Cardiac muscle cell (in vitro differentiated cells and primary cell): ENCODE measurements at regions not wholly inside any gene's neighbourhood (a gene's known extent, or its start where the extent isn't known, plus 50 kb on each side); places are given as distances from the start of the nearest gene placed in this dataset.
A peak's percentile ranks its signal among the peaks of the same experiment; 100 is the strongest.

Source experiments
- DNase-seq, 2 donors: peaks; one replicate each; pipeline versions ENCODE4 v3.0.0 to v3.0.0-alpha.2; 2010 to 2017; ENCODE audit warnings: low read depth in 1 of 2, low spot score in 1 of 2
- H3K27ac ChIP-seq: fragments of 200-600 bp; sonication (generic); 2 replicates; pipeline ENCODE4 v1.5.1; 2016
- H3K27me3 ChIP-seq: fragments of 200-600 bp; sonication (generic); 2 replicates; pipeline ENCODE4 v1.6.0; 2016; ENCODE audit warnings: control low read depth
- H3K36me3 ChIP-seq: fragments of 200-600 bp; sonication (generic); 2 replicates; pipeline ENCODE4 v1.5.1; 2016; ENCODE audit warnings: control low read depth
- H3K4me1 ChIP-seq: fragments of 200-600 bp; sonication (generic); 2 replicates; pipeline ENCODE4 v1.8.1; 2017; ENCODE audit warnings: low read depth, mild to moderate bottlenecking, mixed run types
- H3K4me3 ChIP-seq: fragments of 200-600 bp; sonication (generic); 2 replicates; pipeline ENCODE4 v1.5.1; 2016; ENCODE audit warnings: mild to moderate bottlenecking
- H3K9me3 ChIP-seq: fragments of 200-600 bp; sonication (generic); 2 replicates; pipeline ENCODE4 v1.5.1; 2017; ENCODE audit warnings: low read depth, mild to moderate bottlenecking, control low read depth
- TF ChIP-seq, protein P1 (sequence below): IDR thresholded peaks from 2 replicates; pipeline ENCODE4 v1.5.1; 2012; ENCODE audit warnings: low read depth, mild to moderate bottlenecking, low read length

GRCh38 chr12:111271674-111272418 lies 97.0 kb downstream of the PHETA1 start:
- no peak overlapping the region for H3K27ac ChIP-seq
- TF ChIP-seq, protein P1, sequence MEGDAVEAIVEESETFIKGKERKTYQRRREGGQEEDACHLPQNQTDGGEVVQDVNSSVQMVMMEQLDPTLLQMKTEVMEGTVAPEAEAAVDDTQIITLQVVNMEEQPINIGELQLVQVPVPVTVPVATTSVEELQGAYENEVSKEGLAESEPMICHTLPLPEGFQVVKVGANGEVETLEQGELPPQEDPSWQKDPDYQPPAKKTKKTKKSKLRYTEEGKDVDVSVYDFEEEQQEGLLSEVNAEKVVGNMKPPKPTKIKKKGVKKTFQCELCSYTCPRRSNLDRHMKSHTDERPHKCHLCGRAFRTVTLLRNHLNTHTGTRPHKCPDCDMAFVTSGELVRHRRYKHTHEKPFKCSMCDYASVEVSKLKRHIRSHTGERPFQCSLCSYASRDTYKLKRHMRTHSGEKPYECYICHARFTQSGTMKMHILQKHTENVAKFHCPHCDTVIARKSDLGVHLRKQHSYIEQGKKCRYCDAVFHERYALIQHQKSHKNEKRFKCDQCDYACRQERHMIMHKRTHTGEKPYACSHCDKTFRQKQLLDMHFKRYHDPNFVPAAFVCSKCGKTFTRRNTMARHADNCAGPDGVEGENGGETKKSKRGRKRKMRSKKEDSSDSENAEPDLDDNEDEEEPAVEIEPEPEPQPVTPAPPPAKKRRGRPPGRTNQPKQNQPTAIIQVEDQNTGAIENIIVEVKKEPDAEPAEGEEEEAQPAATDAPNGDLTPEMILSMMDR, result peak; percentile 32

GRCh38 chr12:111270774-111271173 lies 98.1 kb downstream of the PHETA1 start:
- no peaks in the 10 kb centered on the region for H3K27me3 ChIP-seq
- no peak for DNase-seq
- TF ChIP-seq, protein P1, result no peak
- no peaks in the 10 kb centered on the region for H3K9me3 ChIP-seq
- H3K27ac ChIP-seq, result no peak overlapping the region
- H3K4me3 ChIP-seq, result no peak overlapping the region
- no peaks in the 10 kb centered on the region for H3K4me1 ChIP-seq
- H3K36me3 ChIP-seq, result no peaks in the 10 kb centered on the region

More at GRCh38 chr12:111271674-111272418, 97.0 kb downstream of the PHETA1 start:
- Histone ChIP-seq H3K9me3 (no peaks in the 10 kb centered on the region), H3K36me3 (no peaks in the 10 kb centered on the region), H3K27me3 (no peaks in the 10 kb centered on the region), H3K4me1 (no peaks in the 10 kb centered on the region), H3K4me3 (no peak overlapping the region)
- no peak for DNase-seq

DNA sequence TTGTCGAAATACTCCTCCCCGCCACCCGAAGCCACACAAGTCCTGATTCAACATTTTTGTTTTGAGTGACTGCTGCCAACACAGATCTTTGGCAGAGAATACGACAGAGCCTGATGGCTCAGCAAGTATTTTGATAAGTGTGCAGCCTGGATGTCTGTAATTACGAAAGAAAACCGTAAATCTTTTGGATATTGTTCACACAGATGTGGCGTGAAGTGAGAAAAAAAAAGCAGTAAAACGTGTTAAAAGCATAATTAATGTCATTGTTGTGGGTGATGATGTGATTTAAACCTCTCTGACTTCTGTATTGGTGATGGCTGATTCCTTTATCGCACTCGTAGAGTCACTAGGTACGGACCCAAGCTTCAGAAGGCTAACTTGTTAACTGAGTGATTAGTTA lies 98.7 kb downstream of the PHETA1 start:
- Histone ChIP-seq H3K27ac (no peak overlapping the region), H3K36me3 (no peaks in the 10 kb centered on the region), H3K4me3 (no peak overlapping the region), H3K4me1 (no peaks in the 10 kb centered on the region), H3K27me3 (no peaks in the 10 kb centered on the region), H3K9me3 (no peaks in the 10 kb centered on the region)
- no peak for DNase-seq
- TF ChIP-seq, protein P1, result no peak

DNA sequence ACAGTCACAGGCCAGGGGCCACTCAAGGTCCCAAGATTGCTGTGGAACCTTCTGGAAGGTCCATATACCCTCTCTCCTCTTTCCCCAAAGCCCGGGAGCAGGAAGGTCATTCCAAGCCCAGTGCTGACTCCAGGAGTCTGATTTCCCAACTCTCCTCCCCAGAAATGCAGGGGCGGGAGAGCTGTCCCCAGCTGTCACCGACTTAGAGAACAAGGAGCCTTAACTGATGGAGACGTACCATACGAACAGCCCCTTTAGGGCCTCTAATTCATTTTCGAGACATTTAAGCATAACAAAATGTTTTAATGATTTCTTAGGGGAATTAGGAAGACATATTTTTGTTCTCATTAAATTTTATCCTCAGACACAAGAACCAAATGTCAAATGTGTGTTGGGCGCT lies 99.2 kb downstream of the PHETA1 start:
- TF ChIP-seq, protein P1, result no peak
- Histone ChIP-seq H3K27ac (no peak overlapping the region), H3K4me1 (no peaks in the 10 kb centered on the region), H3K4me3 (no peak overlapping the region), H3K27me3 (no peaks in the 10 kb centered on the region), H3K9me3 (no peaks in the 10 kb centered on the region), H3K36me3 (no peaks in the 10 kb centered on the region)
- peak in 1 of 2 donors; percentile 11 for DNase-seq

DNA sequence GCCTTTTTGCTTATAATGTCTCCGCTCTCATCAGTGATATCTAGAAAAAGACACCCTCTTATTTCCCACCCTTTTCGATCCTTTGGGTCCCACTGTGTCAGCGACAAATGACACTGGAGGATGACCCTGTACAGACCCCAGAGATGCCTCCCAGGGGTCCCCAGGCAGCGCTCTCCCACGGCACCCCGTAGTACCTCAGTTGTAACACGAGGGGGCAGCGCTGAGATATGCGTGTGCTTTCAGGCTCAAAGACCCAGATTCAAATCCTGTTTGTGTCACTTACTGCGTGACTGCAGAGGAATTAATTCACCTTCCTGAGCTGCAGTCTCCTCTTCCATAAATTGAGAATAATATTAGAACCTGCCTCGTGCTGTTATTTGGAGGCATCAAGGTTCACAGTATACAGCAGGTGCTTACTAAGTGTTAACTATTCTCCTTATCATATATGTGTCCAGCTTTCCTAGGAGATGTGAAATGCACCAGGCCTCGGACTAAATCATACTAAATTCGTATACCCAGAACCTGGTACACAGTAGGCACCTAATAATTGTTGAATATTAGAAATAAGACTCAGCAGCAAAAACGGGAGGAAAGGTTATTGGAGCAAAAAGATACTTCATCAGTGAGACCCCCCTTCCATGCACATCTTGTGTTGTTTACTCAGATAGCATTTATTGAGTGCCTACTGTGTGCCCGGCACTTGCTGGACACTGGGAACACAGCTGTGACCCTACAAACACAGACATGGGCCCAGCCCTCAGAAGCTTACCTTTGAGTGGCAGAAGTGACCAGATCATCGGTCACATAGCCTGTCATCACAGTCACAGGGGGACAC lies 99.9 kb downstream of the PHETA1 start:
- no peak overlapping the region for H3K4me3 ChIP-seq
- H3K4me1 ChIP-seq, result no peaks in the 10 kb centered on the region
- TF ChIP-seq, protein P1, result peak; percentile 46
- H3K36me3 ChIP-seq, result no peaks in the 10 kb centered on the region
- H3K27ac ChIP-seq, result no peak overlapping the region
- H3K9me3 ChIP-seq, result no peaks in the 10 kb centered on the region
- H3K27me3 ChIP-seq, result no peaks in the 10 kb centered on the region
- DNase-seq, result no peak
